RWPE1 (cell line): ENCODE measurements at regions not wholly inside any gene's neighbourhood (a gene's known extent, or its start where the extent isn't known, plus 50 kb on each side); places are given as distances from the start of the nearest gene placed in this dataset.
"Not testable (repeated sequence)": the region's sequence is repeated elsewhere in the genome, so short reads cannot be mapped to it uniquely, and the experiment has no call there.

Source experiments
- CTCF ChIA-PET: fragments of 350-600 bp; sonication (Branson Sonifier 250); formaldehyde crosslinking; extraction: SDS; loops from one replicate; lab custom pipeline; 2021; lab: Yijun Ruan, JAX
- POLR2A ChIA-PET: fragments of 400-600 bp; formaldehyde crosslinking; extraction: SDS; loops from one replicate; lab custom pipeline; 2020; ENCODE audit warnings: antibody characterized with exemption; ENCODE audit not compliant: low non-redundant PET; lab: Yijun Ruan, JAX
- DNase-seq: peaks from one replicate; pipeline ENCODE4 v3.0.0; 2012; ENCODE audit warnings: low spot score
- H3K27ac ChIP-seq: fragments of 450-650 bp; 2 replicates; pipeline ENCODE4 v1.5.1; 2017
- TF ChIP-seq, protein P1 (sequence below): fragments of 450-650 bp; conservative IDR thresholded peaks from 2 replicates; pipeline ENCODE4 v1.5.1; 2017; ENCODE audit warnings: low read depth, mild to moderate bottlenecking

DNA sequence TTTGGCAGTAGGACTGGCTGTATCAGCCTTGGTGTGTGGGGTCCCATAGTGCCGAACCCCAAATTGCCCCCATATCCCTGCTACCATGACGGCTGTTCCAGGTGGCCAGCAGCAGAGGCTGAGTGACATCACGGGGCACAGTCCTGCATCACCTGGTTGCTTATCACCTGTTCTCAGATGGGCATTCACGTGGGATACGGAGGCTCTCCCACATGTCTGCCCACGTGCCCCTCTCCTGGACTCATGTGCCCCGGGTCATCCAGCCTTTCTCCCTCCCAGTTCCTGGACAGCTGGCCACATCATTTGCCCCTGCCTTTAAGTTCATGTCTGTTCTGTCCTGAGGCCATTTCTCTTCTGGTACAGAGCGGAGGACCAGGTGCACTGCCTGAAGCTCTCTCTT lies 431.0 kb upstream of the B3GAT1 start:
- TF ChIP-seq, protein P1, sequence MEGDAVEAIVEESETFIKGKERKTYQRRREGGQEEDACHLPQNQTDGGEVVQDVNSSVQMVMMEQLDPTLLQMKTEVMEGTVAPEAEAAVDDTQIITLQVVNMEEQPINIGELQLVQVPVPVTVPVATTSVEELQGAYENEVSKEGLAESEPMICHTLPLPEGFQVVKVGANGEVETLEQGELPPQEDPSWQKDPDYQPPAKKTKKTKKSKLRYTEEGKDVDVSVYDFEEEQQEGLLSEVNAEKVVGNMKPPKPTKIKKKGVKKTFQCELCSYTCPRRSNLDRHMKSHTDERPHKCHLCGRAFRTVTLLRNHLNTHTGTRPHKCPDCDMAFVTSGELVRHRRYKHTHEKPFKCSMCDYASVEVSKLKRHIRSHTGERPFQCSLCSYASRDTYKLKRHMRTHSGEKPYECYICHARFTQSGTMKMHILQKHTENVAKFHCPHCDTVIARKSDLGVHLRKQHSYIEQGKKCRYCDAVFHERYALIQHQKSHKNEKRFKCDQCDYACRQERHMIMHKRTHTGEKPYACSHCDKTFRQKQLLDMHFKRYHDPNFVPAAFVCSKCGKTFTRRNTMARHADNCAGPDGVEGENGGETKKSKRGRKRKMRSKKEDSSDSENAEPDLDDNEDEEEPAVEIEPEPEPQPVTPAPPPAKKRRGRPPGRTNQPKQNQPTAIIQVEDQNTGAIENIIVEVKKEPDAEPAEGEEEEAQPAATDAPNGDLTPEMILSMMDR = no peak
- no peak for DNase-seq
- ChIA-PET POLR2A (no interaction called here), CTCF (interaction anchor here (0.7 kb wide), 1 partner anchor 18 kb away, joined by 3 read pairs; no protein-coding TSS in a partner anchor)
- no peak overlapping the region for H3K27ac ChIP-seq

DNA sequence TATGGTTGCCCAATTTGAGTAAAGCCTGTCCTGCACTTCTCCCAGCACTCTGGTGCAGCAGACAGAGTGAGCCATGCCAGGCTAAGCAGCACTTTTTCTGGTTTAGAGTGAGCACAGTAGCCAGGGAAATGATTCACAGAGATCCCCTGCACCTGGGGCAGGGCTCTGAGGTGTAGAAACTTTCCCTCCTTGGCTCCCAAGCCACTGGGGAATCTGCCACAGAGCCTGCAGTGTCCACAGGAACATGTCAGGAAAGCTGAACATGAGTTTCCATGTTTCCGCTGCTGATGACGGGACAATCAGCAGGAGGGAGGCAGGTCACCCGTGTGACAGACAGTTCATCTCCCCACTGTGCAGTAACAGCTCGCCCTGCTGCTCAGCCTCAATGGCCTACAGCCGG lies 429.9 kb upstream of the B3GAT1 start:
- H3K27ac ChIP-seq = no peak overlapping the region
- TF ChIP-seq, protein P1 = no peak
- POLR2A ChIA-PET = no interaction called here
- CTCF ChIA-PET = interaction anchor here (0.5 to 0.6 kb wide), 2 partner anchors 8 to 566 kb away, joined by 3 to 4 read pairs; partner anchors contain the start of gene GLB1L3
- DNase-seq = no peak

DNA sequence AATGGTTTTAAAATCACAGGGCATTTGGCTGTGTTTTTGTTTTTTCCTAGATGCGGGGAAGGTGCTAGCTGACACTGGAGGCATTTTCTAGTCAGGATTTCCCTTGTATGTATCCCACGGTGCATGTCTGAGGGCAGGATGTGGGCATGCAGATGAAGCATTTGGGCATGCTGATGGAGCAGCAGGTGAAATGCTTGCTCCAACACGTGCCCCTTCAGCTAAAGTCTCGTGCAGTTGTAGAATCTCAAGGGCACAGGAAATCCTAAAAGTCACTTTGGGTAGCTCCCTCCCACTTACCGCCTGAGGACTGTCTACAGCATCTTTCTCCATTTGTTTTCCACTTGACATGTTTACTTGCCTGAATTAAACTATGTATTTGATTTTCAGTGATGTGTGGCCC lies 429.4 kb upstream of the B3GAT1 start:
- ChIA-PET CTCF (no interaction called here), POLR2A (no interaction called here)
- no peak for DNase-seq
- TF ChIP-seq, protein P1 = no peak
- no peak overlapping the region for H3K27ac ChIP-seq

DNA sequence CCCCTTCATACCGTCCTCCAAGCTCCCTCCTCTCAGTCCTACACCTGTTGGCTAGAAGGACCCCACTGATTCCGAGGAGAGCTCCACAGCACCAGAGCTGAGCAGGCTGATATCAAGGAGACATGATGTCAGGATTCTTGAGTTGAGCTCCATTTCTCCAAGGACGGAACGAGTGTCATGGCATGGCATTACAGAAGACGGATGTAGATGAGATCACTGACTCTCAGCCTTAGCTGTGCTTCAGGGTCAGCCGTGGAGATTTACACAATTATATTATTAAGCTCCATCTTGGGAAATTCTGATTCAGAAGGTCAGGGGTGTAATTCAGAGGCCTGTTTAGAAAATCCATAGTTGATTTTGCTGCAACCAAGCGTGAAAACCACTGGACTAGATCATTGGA lies 428.9 kb upstream of the B3GAT1 start:
- DNase-seq = no peak
- POLR2A ChIA-PET = no interaction called here
- H3K27ac ChIP-seq = no peak overlapping the region
- TF ChIP-seq, protein P1 = no peak
- CTCF ChIA-PET = no interaction called here

DNA sequence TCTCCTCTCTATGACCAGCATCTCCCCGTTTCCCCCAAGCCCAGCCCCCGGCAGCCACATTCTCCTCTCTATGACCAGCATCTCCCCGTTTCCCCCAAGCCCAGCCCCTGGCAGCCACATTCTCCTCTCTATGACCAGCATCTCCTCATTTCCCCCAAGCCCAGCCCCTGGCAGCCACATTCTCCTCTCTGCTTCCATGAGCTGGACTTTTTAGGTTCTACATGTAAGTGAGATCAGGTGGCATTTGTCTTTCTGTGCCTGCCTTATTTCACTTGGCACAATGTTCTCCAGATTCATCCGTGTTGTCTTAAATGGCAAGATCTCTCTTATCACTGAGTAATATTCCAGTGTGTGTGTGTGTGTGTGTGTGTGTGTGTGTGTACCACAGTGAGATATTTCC lies 428.1 kb upstream of the B3GAT1 start:
- POLR2A ChIA-PET = not testable (repeated sequence)

DNA sequence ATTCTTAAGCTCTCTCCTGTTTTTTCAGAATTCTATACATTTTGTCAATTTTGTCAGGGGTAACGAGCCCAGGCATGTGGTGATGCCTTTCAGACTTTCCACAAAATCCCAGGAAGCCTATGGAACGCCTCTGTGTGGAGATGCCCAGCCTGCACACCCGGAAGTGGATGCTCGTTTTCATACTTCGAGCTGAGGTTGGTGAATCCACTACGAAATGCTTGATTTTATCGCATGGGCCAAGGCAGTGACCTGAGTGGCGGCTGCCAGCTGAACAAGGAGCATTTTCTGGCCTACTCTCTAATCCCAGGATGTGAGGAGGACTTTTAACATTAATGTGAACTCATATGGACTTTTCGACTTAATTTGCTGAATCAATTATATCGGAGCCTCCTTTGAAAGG lies 426.7 kb upstream of the B3GAT1 start:
- TF ChIP-seq, protein P1 = no peak
- H3K27ac ChIP-seq = no peak overlapping the region
- DNase-seq = no peak
- ChIA-PET CTCF (interaction anchor here (0.6 kb wide), 1 partner anchor 8 kb away, joined by 4 read pairs; no protein-coding TSS in a partner anchor), POLR2A (no interaction called here)

More for the DNA sequence above, 428.1 kb upstream of the B3GAT1 start:
- CTCF ChIA-PET, DNase-seq, H3K27ac ChIP-seq: not testable (repeated sequence)

DNA sequence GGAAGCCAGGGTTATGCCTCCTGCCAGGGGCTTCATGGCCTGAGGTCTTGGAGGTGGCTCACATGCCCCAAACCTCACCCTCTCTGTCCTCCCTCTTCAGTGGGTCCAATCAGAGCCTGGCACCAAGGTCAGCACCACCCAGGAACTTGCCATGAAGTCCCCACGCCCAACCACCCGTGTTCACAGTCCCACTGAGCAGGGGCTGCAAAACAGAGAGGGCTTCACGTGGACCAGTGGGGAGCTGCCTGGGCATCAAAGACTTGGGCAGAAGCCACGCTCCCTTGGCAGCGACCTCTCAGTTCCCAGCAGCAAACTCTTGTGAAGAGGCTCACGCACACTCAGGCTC lies 425.8 kb upstream of the B3GAT1 start:
- ChIA-PET POLR2A (no interaction called here), CTCF (interaction anchor here (0.6 kb wide), 1 partner anchor 472 kb away, joined by 3 read pairs; no protein-coding TSS in a partner anchor)
- TF ChIP-seq, protein P1 = no peak
- H3K27ac ChIP-seq = no peak overlapping the region
- DNase-seq = no peak
